ENCODE measurements at regions not wholly inside any gene's neighbourhood (a gene's known extent, or its start where the extent isn't known, plus 50 kb on each side); places are given as distances from the start of the nearest gene placed in this dataset.
"Not testable (repeated sequence)": the region's sequence is repeated elsewhere in the genome, so short reads cannot be mapped to it uniquely, and the experiment has no call there.

GRCh38 chr13:88651531-88651930 is 980.4 kb downstream of the SLITRK5 start:
- no peak for DNase-seq (ENCODE audit: low read depth in 4 of 4, low spot score in 3 of 4)

GRCh38 chr13:88656751-88657150 is 985.6 kb downstream of the SLITRK5 start:
- DNase-seq (ENCODE audit: low read depth in 4 of 4, low spot score in 3 of 4) = no peak

- DNase-seq (ENCODE audit: low read depth in 4 of 4, low spot score in 3 of 4) = no peak
Measured at GRCh38 chr13:88670509-88670908, 999.3 kb downstream of the SLITRK5 start.

GRCh38 chr13:88674841-88675240 is 1003.7 kb downstream of the SLITRK5 start:
- no peak for DNase-seq (ENCODE audit: low read depth in 4 of 4, low spot score in 3 of 4)

- DNase-seq (ENCODE audit: low read depth in 4 of 4, low spot score in 3 of 4) = no peak
Measured at GRCh38 chr13:88675347-88675996, 1004.3 kb downstream of the SLITRK5 start.

- DNase-seq (ENCODE audit: low read depth in 4 of 4, low spot score in 3 of 4) = no peak
Measured at GRCh38 chr13:88676016-88676415, 1004.8 kb downstream of the SLITRK5 start.

- DNase-seq (ENCODE audit: low read depth in 4 of 4, low spot score in 3 of 4) = no peak
Measured at GRCh38 chr13:88685459-88685858, 1014.3 kb downstream of the SLITRK5 start.

GRCh38 chr13:88701551-88701950 is 1030.4 kb downstream of the SLITRK5 start:
- DNase-seq (ENCODE audit: low read depth in 4 of 4, low spot score in 3 of 4) = no peak

GRCh38 chr13:88704600-88705275 is 1033.6 kb downstream of the SLITRK5 start:
- no peak for DNase-seq (ENCODE audit: low read depth in 4 of 4, low spot score in 3 of 4)

- no peak for DNase-seq (ENCODE audit: low read depth in 4 of 4, low spot score in 3 of 4)
Measured at GRCh38 chr13:88707646-88708045, 1036.5 kb downstream of the SLITRK5 start.

- DNase-seq (ENCODE audit: low read depth in 4 of 4, low spot score in 3 of 4) = no peak
Measured at GRCh38 chr13:88717946-88718345, 1046.8 kb downstream of the SLITRK5 start.

GRCh38 chr13:88718781-88719180 is 1047.6 kb downstream of the SLITRK5 start:
- DNase-seq (ENCODE audit: low read depth in 4 of 4, low spot score in 3 of 4) = no peak

- DNase-seq (ENCODE audit: low read depth in 4 of 4, low spot score in 3 of 4) = no peak
Measured at GRCh38 chr13:88726075-88726474, 1054.9 kb downstream of the SLITRK5 start.

- not testable (repeated sequence) for DNase-seq (ENCODE audit: low read depth in 4 of 4, low spot score in 3 of 4)
Measured at GRCh38 chr13:88727236-88727635, 1056.1 kb downstream of the SLITRK5 start.

- DNase-seq (ENCODE audit: low read depth in 4 of 4, low spot score in 3 of 4) = no peak
Measured at GRCh38 chr13:88729605-88730004, 1058.4 kb downstream of the SLITRK5 start.

- no peak for DNase-seq (ENCODE audit: low read depth in 4 of 4, low spot score in 3 of 4)
Measured at GRCh38 chr13:88736026-88736425, 1064.9 kb downstream of the SLITRK5 start.

GRCh38 chr13:88739195-88739594 is 1068.0 kb downstream of the SLITRK5 start:
- no peak for DNase-seq (ENCODE audit: low read depth in 4 of 4, low spot score in 3 of 4)

GRCh38 chr13:88744289-88744688 is 1073.1 kb downstream of the SLITRK5 start:
- DNase-seq (ENCODE audit: low read depth in 4 of 4, low spot score in 3 of 4) = no peak

- DNase-seq (ENCODE audit: low read depth in 4 of 4, low spot score in 3 of 4) = no peak
Measured at GRCh38 chr13:88745011-88745410, 1073.8 kb downstream of the SLITRK5 start.

GRCh38 chr13:88752041-88752440 is 1080.9 kb downstream of the SLITRK5 start:
- DNase-seq (ENCODE audit: low read depth in 4 of 4, low spot score in 3 of 4) = no peak

- DNase-seq (ENCODE audit: low read depth in 4 of 4, low spot score in 3 of 4) = no peak
Measured at GRCh38 chr13:88754141-88754540, 1083.0 kb downstream of the SLITRK5 start.

GRCh38 chr13:88761145-88761544 is 1090.0 kb downstream of the SLITRK5 start:
- DNase-seq (ENCODE audit: low read depth in 4 of 4, low spot score in 3 of 4) = no peak
